ENCODE measurements at regions not wholly inside any gene's neighbourhood (a gene's known extent, or its start where the extent isn't known, plus 50 kb on each side); places are given as distances from the start of the nearest gene placed in this dataset.

DNA sequence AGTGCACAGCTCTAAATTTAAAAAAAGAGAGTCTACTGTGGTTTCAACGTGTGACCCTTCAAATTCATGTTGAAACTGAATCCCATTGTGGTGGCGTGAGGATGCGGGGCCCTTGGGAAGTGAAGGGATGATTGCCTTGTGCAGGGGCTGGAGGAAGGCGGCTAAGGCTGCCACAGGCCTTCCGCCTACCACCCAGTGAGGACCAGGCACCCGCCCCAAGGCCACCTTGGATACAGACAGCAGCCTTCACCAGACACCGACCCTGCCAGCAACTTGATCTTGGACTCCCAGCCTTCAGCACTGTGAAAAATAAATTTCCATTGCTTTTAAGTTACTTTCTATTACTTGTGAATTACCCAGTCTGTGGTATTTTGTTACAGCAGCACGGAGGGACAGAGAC, 103.4 kb upstream of the TMEM18 start:
- DNase-seq, result no peak

DNA sequence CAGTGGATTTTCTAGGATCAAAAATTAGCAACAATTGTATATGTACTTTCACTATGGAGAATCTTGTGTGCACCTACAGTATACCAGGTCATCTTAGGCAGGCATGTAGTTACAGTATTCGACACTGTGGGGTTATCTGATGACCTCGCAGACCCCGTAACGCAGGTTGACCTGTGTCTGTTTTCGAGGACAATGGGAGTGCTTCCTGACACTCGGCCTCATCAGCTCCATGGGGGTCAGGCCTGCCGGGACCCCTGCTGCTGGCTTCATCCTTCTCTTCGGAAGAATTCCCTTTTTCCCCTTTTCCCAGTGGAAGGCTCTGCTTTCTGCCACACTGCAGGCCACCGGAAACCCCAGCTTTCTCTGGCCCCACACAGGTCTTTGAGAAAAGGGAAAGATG, 102.8 kb upstream of the TMEM18 start:
- DNase-seq, result no peak

DNA sequence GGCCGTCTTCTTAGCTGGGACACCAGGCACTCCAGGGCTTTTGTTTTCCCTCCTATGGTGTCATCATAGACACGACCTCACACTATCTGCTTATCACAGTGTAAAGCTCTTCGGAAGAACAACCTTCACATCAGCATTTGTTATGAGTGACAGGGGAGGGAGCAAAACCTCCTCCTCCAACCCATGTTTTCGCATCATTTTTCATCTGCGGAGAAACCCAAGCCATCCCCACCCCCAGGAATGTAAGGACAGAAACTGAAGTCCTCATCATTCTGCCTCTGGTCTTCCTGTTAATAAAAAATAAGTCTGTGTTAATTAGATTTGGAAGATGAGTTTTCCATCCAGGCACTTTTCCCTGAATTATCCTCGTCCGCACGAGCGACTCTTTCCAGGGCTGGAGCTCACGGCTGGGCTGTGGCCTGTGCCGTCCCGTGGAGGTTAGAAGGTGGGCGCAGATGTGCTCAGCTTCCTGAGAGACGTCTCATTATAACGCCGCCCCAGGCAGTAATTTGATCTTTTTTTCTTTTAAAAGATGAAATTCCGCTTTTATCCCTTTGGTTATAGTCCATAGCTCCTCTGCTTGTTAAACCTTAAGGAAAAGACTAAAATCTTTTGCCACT, 101.6 kb upstream of the TMEM18 start:
- DNase-seq, result no peak

DNA sequence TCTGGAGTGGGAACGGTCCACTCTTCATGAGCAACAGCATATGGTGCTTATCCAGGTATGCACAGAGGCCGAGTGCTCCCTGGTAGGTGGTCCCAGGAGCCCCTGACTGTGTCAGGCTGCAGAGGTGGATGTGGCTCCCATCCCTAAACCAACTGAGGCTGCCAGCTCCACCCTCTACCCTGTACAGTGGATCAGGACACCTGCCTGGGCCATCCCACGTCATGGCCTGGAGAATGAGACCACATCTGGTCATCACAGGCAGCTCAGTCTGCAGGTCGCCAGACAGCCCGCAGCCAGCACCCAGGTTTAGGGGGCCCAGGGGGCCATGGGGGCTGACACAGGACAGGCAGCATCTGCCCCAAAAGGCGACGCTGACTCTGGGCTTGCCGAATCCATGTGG, 100.3 kb upstream of the TMEM18 start:
- no peak for DNase-seq

DNA sequence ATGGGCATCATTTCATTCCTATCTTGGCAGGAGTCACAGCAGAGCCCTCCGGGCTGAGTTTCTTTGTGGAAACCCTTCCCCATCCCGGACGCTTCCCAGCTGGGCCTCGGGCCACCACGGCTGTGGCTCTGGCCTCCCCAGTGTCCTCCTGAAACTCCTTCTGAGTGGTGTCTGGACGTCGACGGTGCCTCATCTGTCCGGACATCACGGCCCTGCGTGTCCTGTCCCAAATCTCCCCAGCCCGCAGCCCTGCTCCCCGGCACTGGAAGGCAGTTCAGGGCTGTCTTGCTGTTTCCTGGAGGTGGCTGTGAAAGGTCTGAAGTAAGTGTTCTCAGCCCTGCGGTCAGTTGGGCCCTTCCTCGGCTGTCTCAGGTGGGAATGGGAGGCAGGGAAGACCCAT, 99.8 kb upstream of the TMEM18 start:
- DNase-seq, result no peak

DNA sequence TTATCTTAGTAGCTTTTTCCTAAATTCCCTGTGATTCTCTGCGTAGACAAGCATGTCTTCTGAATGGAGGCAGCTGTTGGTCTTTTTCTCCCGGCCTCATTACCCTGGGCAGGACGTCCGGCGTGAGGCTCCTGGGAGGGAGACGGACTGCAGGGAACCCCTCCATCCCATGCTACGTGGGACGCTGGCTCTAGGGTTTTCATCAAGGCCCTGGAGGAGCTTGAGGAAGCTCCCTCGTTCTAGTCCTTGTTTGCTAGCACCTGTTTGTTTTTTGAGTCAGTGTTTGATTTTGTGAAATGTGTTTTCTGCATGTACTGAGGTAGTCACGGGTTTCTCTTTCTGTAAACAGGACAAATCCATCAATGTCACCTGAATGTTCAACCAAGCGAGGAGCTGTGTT, 99.3 kb upstream of the TMEM18 start:
- no peak for DNase-seq

DNA sequence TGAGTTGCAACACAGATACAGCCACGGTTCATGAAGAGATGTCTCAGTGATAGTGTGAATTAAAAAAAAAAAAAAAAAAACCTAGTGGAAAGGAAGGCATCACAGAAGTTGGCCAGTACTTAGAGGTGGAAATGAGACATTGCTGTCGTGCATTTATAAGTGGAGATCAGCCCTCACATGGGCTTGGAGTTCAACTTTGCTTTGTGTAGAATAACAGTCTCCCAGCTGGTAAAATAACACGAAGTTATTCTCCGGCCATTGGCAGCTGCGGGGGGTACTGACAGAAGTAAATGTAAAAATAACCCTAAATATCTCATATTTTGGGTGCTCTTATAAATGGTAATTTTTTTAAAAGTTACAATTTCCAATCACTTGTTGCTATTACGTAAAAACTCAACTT, 98.8 kb upstream of the TMEM18 start:
- no peak for DNase-seq

DNA sequence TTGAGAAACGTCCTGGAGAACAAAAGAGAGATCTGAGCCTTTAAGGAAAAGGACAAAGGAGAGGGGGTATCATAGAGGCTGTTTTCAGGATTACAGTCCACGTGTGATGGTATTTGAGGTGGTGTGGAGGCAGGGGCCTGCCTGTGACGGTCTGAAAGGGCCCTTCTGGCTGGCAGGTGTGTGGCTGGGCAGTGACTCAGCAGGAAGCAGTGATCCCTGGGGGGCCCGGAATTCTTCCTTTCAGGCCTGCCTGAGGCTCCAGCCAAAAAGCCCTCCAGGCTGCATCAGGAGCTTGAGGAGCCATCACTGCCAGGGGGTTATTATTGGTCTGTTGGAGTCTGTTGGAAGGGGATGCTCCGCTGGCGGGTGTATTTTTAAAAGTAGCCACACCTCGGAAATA, 97.2 kb upstream of the TMEM18 start:
- no peak for DNase-seq

DNA sequence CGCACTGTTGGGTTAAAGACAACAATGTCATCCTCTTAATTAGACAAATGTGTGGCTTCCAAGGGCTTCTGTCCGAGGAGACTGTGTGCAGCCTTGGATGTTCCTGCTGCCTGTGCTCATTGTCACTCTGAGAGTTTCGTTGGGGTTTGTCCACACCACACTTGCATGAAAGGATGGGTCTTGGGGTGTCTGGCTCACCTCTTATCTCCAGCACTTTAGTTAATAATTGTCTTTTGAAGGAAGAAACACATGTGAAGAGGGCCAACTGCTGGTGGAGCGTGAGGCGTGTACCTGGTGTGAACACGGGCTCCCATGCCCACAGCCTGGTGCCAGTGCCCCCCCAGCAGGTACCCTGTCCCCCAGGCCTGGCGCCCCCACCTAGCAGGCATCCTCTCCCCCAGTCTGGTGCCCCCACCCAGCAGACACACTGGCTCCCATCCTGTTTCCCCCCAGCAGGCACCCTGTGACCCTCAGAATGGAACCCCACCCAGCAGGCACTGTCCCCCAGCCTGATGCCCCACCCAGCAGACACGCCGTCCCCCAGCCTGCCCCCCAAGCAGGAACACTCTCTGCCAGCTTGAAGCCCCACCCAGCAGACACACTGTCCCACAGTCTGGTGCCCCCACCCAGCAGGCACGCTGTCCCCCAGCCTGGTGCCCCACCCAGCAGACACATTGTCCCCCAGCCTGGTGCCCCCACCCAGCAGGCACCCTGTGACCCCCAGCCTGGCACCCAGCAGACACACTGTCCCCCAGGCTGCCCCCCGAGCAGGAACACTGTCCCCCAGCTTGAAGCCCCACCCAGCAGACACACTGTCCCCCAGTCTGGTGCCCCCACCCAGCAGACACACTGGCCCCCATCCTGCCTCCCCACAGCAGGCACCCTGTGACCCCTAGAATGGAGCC, 96.3 kb upstream of the TMEM18 start:
- no peak for DNase-seq

DNA sequence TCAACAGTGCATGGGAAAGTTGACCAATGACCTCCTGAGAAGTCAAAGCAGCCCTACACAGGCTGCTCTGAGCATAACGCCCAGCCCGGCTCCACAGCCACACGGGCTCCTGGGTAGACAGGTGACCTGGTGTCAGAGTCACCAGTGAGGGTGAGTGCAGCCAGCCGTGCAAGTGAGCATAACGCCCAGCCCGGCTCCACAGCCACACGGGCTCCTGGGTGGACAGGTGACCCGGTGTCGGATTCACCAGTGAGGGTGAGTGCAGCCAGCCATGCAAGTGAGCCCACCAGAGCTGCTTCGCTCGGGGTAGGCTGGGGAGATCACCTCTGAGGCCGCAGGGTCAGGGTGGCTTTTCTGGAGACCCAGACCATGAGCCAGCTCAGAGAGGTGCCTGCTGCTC, 94.3 kb upstream of the TMEM18 start:
- no peak for DNase-seq

DNA sequence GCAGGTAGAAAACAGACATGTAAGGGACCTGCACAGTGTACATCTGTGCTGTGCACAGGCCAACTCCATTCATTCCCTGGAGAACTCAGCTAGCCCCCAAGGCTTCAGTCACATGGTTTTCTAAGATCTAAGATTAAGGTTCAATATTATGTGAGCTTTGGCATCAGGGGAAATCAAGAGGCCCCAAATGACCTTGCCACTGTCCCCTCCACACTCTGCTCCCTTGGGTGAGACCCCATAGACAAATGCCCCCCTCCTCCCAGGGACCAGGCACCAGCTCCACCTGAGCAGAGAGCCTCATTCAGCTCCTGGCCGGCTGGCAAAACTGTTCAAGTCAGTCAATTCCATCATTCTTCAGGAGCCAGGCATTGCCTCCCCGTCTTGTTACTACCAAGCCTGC, 93.6 kb upstream of the TMEM18 start:
- DNase-seq, result no peak

DNA sequence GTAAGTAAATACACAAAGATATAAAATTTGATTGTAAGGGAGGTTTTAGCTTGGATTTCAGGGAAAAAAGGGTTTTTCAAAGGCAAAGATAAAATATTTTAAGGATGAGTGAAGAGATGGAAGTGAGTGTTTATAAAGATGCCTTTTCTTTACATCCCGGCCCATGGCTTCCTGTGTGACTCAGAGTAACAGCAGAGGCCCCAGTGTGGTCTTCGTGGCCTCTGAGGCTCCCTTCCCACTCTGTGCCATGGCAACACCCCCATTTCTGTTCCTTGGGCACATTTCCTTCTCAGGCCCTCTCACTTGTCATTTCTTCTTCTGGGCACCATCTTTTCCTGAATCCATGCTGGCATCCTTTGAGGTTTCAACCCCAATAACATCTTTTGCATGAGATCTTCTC, 92.6 kb upstream of the TMEM18 start:
- no peak for DNase-seq

DNA sequence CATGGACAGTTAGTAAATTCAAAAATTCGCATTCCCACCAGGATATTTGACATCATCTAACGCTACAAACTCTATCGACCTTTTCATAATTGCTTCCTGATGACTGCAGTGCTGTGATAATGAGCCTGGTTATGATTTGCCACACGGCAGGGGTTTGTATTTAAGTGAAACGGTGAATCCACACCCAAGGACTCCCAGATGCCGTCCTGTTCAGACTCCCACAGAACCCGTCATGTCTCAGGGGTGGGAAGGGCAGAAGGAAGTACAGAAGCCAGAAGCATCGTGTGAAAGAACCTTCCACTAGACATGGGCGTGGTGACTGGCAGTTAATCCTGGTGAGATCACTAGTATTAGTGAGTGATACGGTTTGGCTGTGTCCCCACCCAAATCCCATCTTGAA, 91.2 kb upstream of the TMEM18 start:
- no peak for DNase-seq

DNA sequence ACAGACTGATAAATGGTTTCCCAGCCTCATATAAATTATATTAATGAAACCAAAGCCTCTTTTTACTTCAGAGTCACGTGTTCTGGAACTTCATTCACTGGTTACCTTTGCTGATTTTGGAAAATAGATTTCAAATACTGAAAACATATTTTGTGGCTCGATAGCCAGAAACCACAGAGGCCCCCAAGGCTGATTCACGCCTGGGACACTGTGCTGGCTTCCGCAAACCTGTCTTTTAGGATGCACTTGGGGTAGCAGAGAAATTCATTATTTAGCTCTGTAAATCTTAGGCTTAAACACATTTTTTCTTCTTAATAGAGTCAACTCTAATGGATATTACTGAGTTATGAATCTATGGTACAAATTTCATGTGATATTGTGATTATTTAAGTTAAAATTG, 90.7 kb upstream of the TMEM18 start:
- no peak for DNase-seq

DNA sequence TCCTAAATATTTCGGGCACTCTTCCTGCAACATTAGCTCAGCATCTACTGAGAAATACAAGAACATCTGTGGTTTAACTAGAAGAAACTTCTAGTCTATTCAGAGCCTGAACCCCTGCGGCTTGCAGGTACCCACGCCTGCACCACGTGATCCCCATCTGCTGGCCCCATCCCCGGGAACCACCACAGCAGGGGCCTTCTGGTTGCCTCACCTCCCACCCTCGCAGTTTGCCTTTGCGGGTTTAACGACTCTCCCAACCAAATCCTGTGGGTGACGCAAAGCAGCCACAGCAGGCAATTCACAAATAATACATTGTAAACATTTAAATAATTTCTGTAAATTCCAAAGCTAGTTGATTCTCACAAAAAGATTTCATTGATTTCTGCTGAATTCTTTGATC, 90.2 kb upstream of the TMEM18 start:
- peak in 1 of 2 donors; percentile 6 for DNase-seq

DNA sequence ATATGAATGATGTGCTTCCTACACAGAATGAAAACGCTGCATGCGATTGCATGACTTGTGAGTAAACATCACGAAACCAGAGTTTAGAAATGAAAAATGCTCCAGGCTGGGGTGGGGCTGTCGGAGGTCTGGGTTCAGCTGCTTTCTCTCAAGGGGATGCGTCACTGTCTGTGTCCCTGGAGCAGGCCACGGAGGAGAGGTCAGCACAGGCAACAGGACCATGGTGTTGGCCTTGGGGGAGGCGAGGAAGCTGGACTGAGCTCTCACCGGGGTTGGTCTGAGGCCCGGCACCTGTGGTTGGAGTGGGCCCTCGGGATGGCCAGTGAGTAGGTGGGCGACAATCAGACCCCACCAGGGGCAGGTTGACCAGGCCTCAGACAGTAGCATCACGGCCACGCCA, 89.0 kb upstream of the TMEM18 start:
- no peak for DNase-seq

DNA sequence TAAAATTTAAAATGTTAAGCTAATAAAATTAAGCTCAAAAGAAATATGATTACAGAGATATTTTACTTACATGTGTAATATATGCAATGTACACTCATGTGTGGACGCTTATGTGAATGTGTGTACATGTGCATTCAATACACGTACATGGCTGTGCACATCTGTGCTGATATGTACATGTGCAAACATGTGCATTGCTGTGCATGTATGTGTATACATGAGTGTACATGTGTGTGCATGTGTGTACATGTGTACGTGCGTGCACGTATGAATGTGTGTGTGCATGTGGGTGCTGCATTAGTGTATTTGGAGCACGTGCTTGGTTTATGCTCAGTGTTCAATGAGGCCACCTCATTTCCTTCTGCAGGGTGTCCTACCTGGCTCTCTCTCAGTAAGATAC, 88.2 kb upstream of the TMEM18 start:
- DNase-seq, result no peak

DNA sequence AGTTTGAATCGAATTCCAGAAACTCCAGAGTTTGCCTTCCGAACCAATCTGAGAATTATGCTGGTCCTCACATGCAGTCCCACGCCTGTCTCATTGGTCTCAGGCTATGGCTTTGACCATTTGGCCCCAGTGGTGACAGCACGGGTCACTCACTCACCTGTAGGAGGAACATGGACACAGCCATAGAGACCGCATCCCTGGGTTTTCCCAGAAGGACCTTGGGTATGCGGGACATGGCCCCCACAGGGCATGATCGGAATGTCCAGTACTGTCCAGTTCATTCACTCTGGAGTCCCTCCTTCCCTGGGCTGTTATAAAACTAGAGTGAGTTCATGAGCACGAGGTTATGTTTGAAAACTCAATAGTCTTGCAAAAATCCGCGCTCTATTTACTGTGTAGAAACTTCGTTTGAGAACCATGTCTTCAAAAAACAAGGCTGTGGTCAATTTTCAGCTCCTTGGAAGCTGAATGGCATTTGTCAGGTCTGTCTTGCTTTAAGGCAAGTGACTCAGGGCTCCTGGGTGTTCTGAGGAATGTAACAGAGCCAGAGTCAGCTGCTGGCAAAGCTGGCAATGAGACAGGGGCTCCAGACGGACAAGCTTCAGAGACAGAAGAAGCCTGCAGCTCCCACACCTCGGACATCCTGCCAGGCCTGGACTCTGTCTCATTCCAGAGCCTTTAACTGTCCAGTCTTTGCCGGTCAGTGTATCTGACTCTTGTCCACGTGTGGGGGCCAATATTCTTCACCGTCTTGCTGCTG, 86.7 kb upstream of the TMEM18 start:
- no peak for DNase-seq

DNA sequence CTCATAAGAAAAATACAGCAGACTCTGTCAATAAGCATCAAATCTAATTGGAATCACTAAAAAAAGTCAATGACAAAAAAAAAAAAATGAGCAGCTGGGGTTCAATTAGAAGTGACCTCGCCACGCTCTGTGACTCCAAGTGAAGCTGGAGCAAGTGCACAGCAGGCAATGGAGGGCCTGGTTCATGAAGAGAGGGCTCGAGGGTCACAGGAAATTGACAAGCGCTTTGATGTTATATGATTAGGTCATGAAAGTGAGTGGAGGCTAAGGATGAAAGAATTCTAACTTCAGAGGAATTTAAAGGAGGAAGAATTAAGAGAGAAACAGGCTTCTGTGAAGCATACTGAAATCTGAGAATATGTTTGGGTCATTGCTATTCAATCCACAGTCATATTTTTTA, 85.4 kb upstream of the TMEM18 start:
- DNase-seq, result no peak

DNA sequence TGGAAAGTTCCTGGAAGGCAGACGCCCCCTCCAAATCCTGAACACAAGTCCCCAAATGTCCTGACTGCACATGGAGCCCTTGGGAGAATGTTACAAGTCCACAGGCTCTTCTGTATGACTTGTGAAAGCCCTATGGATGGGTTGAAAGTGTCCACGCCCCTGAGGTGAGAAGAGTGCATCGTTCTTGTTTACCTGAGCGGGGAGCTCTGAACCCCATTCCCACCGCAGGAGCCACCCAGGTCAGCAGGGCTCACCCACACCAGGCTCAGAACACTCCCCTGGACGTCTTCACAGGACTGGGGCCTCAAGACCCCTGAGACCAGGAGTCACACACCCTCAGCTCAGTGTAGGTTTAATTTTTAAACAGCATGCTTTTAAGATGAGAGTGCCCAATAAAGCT, 84.2 kb upstream of the TMEM18 start:
- no peak for DNase-seq

DNA sequence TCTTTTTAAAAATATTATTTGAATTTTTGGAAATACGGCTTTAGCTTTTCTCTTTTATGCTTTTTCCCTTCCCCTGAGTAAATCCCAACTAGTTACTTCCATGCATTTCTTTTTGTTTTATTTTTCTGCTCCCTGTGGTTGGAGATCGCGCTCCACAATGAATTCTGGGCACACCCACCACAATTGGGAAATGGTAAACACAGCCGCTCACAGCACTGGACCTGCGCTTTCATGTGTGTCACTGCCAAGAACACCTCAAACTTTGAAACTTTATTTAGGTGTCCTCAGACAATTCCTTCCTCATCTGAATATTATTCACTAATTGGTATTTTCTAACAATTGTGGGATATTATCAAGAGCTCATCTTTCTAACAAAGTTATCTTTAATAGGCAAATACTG, 82.8 kb upstream of the TMEM18 start:
- no peak for DNase-seq

DNA sequence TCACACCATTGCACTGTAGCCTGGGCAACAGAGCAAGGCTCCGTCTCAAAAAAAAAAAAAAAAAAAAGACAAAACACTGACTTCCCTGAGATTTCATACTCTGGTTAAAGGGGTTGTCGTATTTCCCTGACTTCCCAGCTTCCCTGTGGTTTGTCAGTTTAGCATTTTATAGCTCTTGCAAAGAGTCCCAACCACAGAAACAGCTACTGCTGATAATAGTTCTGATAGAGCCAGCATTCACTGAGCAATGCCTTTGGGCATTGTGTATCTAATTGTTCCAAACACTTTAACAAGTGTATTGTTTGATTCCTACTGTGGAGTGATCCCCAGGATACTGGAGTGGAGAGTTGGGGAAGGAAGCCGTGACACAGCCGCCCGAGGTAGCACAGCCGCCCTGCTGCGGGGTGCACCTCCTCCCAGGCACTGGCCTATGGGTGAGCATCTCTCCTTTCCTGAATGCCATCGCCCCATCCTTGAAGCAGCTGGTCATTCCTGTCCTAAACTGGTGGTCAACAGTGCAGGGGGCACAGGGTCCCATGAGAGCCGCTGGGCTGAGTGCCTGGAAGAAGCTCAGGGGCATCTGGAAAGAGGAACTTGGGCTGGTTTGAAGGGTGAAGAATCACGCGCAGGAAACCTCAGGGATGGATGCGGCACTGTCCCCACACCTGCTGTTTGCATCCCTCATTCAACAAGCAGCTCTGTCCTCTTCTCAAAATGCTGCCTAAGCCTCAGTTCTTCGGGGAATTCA, 81.0 kb upstream of the TMEM18 start:
- DNase-seq, result no peak

DNA sequence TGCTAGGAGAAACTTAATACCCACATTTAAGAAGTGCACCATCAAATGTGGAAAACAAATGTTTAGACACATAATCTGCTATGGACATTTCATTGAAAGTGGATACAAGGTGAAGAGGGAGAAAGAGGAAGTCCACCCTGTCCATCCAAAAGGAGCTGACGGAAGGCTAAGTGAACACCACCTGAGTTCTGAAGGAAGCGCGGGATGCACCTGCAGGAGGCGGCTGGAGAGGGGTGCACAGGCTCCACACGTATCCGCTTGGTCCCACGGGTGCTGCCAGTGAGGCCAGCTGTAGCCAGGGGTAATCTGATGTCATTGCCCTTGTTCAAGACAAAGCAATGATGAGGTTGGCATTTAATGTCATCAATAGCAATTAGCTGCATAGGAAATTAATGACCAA, 75.9 kb upstream of the TMEM18 start:
- DNase-seq, result no peak
